CMK (cell line): ENCODE measurements at regions not wholly inside any gene's neighbourhood (a gene's known extent, or its start where the extent isn't known, plus 50 kb on each side); places are given as distances from the start of the nearest gene placed in this dataset.

Experiments
- DNase-seq: peaks from one replicate; pipeline ENCODE4 v3.0.0-alpha.2; 2010; ENCODE audit warnings: low read depth

GRCh38 chr14:84670796-84671195 is 859.1 kb upstream of the FLRT2 start:
- no peak for DNase-seq

- no peak for DNase-seq
Measured at GRCh38 chr14:84671776-84672175, 858.2 kb upstream of the FLRT2 start.

- DNase-seq, result no peak
Measured at GRCh38 chr14:84674636-84675035, 855.3 kb upstream of the FLRT2 start.

GRCh38 chr14:84686550-84686949 is 843.4 kb upstream of the FLRT2 start:
- no peak for DNase-seq

- no peak for DNase-seq
Measured at GRCh38 chr14:84688297-84689025, 841.5 kb upstream of the FLRT2 start.

GRCh38 chr14:84694161-84694560 is 835.8 kb upstream of the FLRT2 start:
- no peak for DNase-seq

- no peak for DNase-seq
Measured at GRCh38 chr14:84704601-84705000, 825.3 kb upstream of the FLRT2 start.

- no peak for DNase-seq
Measured at GRCh38 chr14:84707830-84708229, 822.1 kb upstream of the FLRT2 start.

- no peak for DNase-seq
Measured at GRCh38 chr14:84708865-84709264, 821.1 kb upstream of the FLRT2 start.

GRCh38 chr14:84726471-84726870 is 803.5 kb upstream of the FLRT2 start:
- no peak for DNase-seq

- no peak for DNase-seq
Measured at GRCh38 chr14:84749191-84749955, 780.6 kb upstream of the FLRT2 start.

GRCh38 chr14:84750284-84750683 is 779.7 kb upstream of the FLRT2 start:
- no peak for DNase-seq

GRCh38 chr14:84750763-84751554 is 779.0 kb upstream of the FLRT2 start:
- DNase-seq, result no peak

GRCh38 chr14:84751745-84752144 is 778.2 kb upstream of the FLRT2 start:
- DNase-seq, result no peak

- DNase-seq, result no peak
Measured at GRCh38 chr14:84760489-84761126, 769.3 kb upstream of the FLRT2 start.

GRCh38 chr14:84767434-84767833 is 762.5 kb upstream of the FLRT2 start:
- DNase-seq, result no peak

GRCh38 chr14:84770030-84770429 is 759.9 kb upstream of the FLRT2 start:
- no peak for DNase-seq

GRCh38 chr14:84777356-84777755 is 752.6 kb upstream of the FLRT2 start:
- DNase-seq, result no peak

- DNase-seq, result no peak
Measured at GRCh38 chr14:84782902-84783301, 747.0 kb upstream of the FLRT2 start.

GRCh38 chr14:84783511-84783910 is 746.4 kb upstream of the FLRT2 start:
- no peak for DNase-seq

- no peak for DNase-seq
Measured at GRCh38 chr14:84785996-84786395, 743.9 kb upstream of the FLRT2 start.

GRCh38 chr14:84789012-84789411 is 740.9 kb upstream of the FLRT2 start:
- DNase-seq, result no peak
